ENCODE measurements at regions not wholly inside any gene's neighbourhood (a gene's known extent, or its start where the extent isn't known, plus 50 kb on each side); places are given as distances from the start of the nearest gene placed in this dataset.

DNA sequence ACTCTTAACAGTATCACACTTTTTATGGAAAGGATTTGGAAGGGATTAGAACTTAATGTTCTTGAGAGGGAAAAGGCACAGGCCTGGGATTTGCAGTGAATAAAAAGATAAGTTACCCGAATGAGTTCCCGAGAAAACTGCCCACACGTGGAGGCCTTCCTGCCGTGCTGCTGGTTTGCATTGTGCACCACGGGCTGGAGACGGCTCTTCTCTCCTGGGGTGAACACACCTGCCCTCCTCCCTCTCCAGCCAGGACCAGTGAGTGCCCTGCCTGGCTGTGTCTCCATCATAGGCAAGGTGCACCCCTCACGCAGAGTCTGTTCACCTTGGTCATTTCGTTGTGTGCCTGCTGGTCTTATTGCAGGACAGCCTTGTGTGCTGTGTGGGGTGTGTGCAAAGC, 336.3 kb upstream of the SHH start:
- no peak for DNase-seq

GRCh38 chr7:156147756-156148504, 335.7 kb upstream of the SHH start:
- no peak for DNase-seq

GRCh38 chr7:156147104-156147503, 334.8 kb upstream of the SHH start:
- DNase-seq, result no peak

DNA sequence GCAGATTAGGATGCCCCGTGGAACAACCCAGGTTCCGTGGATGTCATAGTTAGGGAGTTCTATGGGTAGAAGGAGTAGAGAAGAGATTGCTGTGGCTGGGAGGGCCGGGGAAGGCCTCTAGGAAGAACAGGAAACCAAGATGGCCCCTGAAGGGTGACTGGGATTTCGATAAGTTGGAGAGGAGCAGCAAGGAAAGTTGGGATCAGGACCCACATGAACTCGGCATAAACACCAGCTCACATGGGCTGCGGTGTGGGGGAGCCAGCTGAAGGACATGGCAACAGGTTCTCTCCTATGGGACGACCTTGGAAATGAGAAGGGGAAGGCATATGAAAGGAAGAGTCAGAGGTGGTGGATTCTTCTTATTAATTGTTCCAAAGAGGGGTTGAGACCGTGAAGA, 333.7 kb upstream of the SHH start:
- no peak for DNase-seq

GRCh38 chr7:156145184-156145583, 332.9 kb upstream of the SHH start:
- DNase-seq, result no peak

DNA sequence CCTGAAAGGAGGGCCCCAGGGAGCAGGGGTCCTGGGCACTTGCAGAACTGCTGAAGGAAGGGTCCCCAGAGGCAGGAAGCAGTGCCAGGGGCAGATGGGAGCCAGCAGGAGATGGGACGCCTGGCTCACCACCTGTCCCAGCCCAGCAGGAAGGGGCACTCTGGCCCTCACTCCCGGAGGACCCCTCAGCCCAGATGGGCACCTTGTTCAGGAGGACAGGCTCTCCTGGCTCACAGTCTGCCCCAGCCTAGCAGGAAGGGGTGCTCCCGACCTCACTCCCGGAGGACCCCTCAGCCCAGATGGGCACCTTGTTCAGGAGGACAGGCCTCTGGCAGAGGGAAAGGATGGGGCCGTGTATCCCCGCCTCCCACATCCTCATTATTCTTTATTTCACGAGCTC, 331.4 kb upstream of the SHH start:
- no peak for DNase-seq

GRCh38 chr7:156143158-156143557, 330.9 kb upstream of the SHH start:
- no peak for DNase-seq

DNA sequence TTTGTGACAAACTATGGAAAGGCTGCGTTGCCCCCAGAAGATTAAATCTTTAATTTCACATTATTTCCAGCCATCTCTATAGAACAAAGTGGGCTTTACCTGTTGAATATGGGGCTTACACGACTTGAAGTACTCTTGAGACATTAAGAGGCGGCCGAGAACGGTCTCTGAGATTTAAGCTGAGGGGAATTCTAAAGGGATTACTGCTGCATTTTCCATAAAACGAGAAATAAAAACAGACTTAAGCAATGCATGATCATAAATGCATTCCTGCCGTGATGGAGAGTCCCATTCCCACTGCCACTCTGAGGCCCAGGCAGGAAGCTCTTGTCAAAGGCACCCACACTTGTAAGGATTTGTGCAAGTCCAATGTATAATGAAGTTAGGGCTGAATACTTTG, 329.7 kb upstream of the SHH start:
- no peak for DNase-seq

DNA sequence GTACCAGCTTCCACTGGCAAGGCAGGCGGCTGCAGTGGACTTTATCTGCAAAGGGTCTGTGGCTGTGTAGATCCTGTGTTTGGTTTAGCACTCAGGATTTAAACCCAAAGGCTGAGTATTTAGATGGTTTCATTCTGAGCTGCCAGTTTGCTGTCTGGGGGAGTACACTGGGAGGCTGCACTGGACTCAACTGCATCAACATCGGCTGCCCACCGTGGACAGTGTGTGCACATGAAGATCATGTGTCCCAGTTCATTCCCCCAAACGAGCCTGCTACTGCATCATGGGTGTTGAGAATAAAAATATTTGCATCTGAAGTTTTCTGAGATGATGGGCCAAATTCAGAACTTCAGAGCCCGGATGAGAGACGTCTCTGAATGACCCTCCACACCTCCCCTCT, 328.6 kb upstream of the SHH start:
- DNase-seq, result no peak

- no peak for DNase-seq
These were observed 328.2 kb upstream of the SHH start for GRCh38 chr7:156140447-156140846.

- no peak for DNase-seq
These were observed 327.4 kb upstream of the SHH start for GRCh38 chr7:156139633-156140032.

DNA sequence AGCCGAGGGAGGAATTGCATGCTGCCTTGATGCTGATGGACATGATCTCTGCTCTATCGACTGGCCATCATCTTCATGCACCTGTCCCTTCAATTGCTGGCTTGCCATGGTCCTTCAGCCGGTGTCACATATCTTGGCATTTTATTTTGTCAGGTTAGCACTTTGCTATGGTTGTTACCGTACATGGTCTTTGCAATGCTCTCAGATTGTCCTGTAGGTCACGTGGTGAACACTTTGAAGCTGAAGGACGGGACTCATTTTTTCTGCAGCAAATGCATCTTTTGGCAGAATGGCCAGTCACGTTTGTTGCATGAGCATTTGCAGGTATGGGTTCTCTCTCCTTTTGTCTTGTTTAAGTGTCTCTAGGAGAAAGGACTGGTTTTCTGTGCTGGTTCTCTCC, 326.8 kb upstream of the SHH start:
- no peak for DNase-seq

- DNase-seq, result no peak
These were observed 319.6 kb upstream of the SHH start for GRCh38 chr7:156131881-156132280.

DNA sequence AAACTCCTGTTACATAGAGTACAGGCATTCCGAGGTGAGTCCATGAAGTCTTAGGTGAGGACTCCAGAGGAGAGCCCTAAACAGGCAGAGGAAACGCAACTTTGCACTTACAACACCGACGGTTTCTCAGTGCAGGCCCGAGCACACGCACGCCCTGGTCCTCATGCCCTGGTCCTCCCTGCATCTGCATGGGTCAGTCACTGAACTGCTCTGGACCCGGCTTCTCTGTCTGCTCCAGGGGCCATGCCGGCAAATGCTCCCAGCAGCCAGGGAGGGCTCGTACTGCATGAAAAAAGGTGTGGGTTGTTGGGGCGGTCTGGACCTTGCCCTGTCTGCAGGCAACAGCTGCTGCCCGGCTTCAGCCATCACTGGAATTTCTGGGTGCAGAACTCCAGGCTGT, 317.3 kb upstream of the SHH start:
- DNase-seq, result no peak

GRCh38 chr7:156128496-156128895, 316.2 kb upstream of the SHH start:
- no peak for DNase-seq

- no peak for DNase-seq
These were observed 315.2 kb upstream of the SHH start for GRCh38 chr7:156127166-156128134.

DNA sequence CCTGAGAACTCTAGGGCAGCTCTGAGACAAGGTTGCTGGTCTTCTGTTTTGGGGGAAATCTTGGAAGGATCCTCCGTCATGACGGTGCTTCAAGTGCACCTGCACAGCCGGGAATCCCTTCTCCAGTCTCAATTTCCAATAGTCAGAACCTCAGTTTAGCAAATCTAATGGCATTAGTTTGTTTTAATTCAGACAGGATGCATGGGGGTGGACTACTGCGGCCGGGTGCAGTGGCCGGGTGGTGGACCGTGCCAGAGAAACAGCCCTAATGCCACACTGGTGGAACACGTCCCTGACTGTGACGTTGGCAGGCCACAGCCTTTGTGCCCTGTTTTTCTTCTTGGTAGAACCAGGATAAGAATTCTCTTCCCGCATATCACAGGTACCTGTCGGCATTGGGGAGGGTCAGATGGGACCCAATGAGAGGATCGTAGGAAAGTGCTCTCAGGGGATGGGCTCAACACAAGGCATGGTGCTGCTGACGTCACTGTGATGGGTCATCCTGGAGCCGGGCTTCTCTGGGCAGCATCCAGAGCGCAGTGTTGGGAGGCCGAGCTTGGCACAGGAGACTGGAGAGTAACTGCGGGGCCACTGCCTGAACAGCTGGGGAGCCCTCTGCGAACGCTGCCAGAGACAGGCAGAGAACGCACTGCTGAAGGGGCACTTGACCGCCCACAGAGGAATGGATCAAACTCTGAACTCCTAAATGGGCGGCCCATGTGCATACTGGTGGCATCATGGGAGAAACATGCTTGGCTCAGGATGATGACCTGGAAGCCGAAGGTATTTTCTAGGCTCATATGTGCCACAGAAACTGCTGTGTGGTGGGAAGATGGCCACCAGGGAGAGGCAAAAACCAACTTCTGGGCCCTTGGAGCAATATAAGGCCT, 313.8 kb upstream of the SHH start:
- no peak for DNase-seq

DNA sequence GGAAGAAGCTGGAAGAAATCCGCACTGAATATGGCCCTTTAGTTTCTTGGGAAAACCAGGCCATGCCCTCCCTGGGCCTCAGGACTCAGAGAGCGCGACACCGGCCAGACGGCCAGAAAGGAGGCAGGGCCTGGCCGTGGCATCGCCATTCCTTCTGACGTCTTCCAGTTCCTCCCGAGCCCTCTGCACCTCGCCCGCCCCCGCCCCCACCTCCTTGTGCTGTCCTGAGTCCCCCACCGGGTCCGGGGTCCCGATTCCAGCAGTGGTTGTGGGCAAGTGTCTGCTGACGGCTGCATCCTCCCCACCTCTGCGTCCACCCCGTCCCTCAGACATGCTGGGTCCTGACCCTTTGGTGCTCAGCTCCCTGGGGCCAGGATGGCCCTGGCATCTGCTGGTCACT, 312.1 kb upstream of the SHH start:
- DNase-seq, result no peak

- DNase-seq, result no peak
These were observed 311.1 kb upstream of the SHH start for GRCh38 chr7:156123362-156123761.

GRCh38 chr7:156122752-156123354, 310.6 kb upstream of the SHH start:
- no peak for DNase-seq

DNA sequence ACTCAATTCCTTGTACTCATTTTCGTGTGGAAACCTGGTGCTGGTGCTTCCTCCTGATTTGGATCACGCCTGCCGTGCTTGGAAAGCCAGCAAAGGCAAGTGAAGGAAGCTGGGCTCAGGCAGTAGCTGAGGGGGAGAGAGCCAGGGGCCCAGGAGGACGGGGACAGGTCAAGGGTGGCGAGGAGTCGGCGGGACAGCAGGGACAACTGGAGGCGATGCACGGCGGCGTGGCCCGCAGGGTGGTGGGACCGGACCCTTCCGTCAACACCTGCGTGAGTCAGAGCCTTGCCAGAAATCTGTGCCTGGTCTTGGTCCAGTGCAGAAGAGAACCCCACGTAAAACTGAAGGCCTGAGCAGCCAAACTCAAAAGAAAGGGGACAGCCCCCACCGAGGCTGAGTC, 309.7 kb upstream of the SHH start:
- no peak for DNase-seq

GRCh38 chr7:156121434-156121833, 309.2 kb upstream of the SHH start:
- no peak for DNase-seq

DNA sequence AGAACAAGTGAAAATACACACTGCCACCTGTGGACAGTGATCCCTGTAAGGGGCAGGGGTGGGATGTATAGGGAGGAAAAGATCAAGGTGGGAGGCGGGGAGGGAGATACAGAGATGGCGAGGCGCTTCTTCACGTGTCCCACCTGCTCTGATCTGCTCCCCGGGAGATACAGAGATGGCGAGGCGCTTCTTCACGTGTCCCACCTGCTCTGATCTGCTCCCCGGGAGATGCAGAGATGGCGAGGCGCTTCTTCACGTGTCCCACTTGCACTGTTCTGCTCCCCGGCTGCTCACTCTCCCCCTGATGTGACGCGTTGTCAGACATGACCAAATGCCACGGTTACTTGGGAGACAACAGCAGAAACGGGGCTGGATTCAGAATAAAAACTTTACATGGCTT, 308.3 kb upstream of the SHH start:
- DNase-seq, result no peak

Data from activated T-cell treated with anti-CD3 and anti-CD28 coated beads, Interleukin-2, amount 50 U/mL, for 48 hours (primary cell).